ENCODE measurements at regions not wholly inside any gene's neighbourhood (a gene's known extent, or its start where the extent isn't known, plus 50 kb on each side); places are given as distances from the start of the nearest gene placed in this dataset.

DNA sequence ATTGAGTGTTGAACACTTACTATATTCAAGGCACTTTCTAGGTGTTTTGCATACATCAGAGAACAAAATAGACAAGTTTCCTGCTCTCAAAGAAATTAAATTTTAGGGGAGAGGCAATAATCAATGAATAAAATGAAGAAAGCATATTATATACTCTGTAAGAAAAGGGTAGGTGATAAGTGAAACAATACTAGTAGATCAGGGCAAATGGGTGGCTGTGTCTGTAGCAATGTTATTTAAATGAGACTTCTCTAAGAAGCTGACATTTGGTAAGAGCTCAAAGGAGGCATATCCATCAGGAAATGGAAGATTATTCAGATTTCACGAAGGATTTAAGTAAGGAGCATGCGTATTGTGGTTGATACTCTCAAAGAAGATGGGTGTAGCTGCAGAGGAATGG is 1291.6 kb downstream of the NSUN3 start:
- no TSS peak for BruUV-seq (replicated peaks)
- no peaks in the 10 kb centered on the region for H3K27me3 ChIP-seq (ENCODE audit: control insufficient read depth in 2 of 2, insufficient read depth in 2 of 2, low read length in 2 of 2)
- no peaks in the 10 kb centered on the region for H3K9me3 ChIP-seq (replicated peaks; ENCODE audit: control insufficient read depth, insufficient read depth, low read depth, low read length)
- no peaks in the 10 kb centered on the region for H3K9me1 ChIP-seq (ENCODE audit: control insufficient read depth, insufficient read depth, low read length)
- intact Hi-C loops (cut with micrococcal nuclease) (no loop called here), in situ Hi-C loops (cut with MboI) (no loop called here)
- no peak overlapping the region for H3K27ac ChIP-seq (ENCODE audit: extremely low read depth, low read depth, low read length)
- ATAC-seq (no peak), DNase-seq (ENCODE audit: extremely low read depth in 1 of 4, low spot score in 3 of 4) (no peak), FAIRE-seq (no peak)
- 0% methylated on average over 2 of the region's 2 CpGs for WGBS (ENCODE audit: insufficient coverage, low coverage, missing lambda C conversion rate)
- H3K79me2 ChIP-seq (ENCODE audit: control insufficient read depth, insufficient read depth, low read length) = no peaks in the 10 kb centered on the region
- no peak overlapping the region for H3K4me2 ChIP-seq (ENCODE audit: insufficient read depth, low read length)
- no peak overlapping the region for H3K9ac ChIP-seq (ENCODE audit: insufficient read depth in 1 of 2, low read depth in 2 of 2, low read length in 2 of 2)
- POLR2A ChIA-PET = no interaction called here
- H3K4me3 ChIP-seq = no peak overlapping the region
- H3K36me3 ChIP-seq (ENCODE audit: control insufficient read depth, insufficient read depth, low read length) = no peaks in the 10 kb centered on the region
- CTCF ChIA-PET (ENCODE audit: low intra/inter-chr PET ratio) = no interaction called here
- no peaks in the 10 kb centered on the region for H4K20me1 ChIP-seq (replicated peaks; ENCODE audit: control insufficient read depth, insufficient read depth, low read length)
- no peak overlapping the region for H2AFZ ChIP-seq (ENCODE audit: low read depth, low read length)
- no peaks in the 10 kb centered on the region for H3K4me1 ChIP-seq (replicated peaks in 1 of 2; ENCODE audit: control insufficient read depth in 2 of 2, insufficient read depth in 2 of 2, low read length in 2 of 2)
- TF ChIP-seq THRAP3 (IDR thresholded peaks at IDR 0.05; ENCODE audit: borderline replicate concordance) = no peak
- TF ChIP-seq RFX5 (IDR thresholded peaks at IDR 0.05; ENCODE audit: low read depth, low read length) = no peak
- no peak for TF ChIP-seq NCOA1 (IDR thresholded peaks at IDR 0.05; ENCODE audit: low read depth)
- TF ChIP-seq NUFIP1 (IDR thresholded peaks at IDR 0.05; ENCODE audit: partially characterized antibody) = no peak
- TF ChIP-seq EZH2 (IDR thresholded peaks at IDR 0.05; ENCODE audit: borderline replicate concordance, low read depth, low read length) = no peak
- TF ChIP-seq, protein P1, sequence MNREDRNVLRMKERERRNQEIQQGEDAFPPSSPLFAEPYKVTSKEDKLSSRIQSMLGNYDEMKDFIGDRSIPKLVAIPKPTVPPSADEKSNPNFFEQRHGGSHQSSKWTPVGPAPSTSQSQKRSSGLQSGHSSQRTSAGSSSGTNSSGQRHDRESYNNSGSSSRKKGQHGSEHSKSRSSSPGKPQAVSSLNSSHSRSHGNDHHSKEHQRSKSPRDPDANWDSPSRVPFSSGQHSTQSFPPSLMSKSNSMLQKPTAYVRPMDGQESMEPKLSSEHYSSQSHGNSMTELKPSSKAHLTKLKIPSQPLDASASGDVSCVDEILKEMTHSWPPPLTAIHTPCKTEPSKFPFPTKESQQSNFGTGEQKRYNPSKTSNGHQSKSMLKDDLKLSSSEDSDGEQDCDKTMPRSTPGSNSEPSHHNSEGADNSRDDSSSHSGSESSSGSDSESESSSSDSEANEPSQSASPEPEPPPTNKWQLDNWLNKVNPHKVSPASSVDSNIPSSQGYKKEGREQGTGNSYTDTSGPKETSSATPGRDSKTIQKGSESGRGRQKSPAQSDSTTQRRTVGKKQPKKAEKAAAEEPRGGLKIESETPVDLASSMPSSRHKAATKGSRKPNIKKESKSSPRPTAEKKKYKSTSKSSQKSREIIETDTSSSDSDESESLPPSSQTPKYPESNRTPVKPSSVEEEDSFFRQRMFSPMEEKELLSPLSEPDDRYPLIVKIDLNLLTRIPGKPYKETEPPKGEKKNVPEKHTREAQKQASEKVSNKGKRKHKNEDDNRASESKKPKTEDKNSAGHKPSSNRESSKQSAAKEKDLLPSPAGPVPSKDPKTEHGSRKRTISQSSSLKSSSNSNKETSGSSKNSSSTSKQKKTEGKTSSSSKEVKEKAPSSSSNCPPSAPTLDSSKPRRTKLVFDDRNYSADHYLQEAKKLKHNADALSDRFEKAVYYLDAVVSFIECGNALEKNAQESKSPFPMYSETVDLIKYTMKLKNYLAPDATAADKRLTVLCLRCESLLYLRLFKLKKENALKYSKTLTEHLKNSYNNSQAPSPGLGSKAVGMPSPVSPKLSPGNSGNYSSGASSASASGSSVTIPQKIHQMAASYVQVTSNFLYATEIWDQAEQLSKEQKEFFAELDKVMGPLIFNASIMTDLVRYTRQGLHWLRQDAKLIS (CRISPR knock-in tag; IDR thresholded peaks at IDR 0.05) = no peak
- no peak for TF ChIP-seq TARDBP (IDR thresholded peaks at IDR 0.05)
- no peak for TF ChIP-seq ZKSCAN3 (CRISPR knock-in tag; IDR thresholded peaks at IDR 0.05)
- TF ChIP-seq SRSF1 (IDR thresholded peaks at IDR 0.05; ENCODE audit: low read depth, low read length) = no peak
- TF ChIP-seq, protein P2, sequence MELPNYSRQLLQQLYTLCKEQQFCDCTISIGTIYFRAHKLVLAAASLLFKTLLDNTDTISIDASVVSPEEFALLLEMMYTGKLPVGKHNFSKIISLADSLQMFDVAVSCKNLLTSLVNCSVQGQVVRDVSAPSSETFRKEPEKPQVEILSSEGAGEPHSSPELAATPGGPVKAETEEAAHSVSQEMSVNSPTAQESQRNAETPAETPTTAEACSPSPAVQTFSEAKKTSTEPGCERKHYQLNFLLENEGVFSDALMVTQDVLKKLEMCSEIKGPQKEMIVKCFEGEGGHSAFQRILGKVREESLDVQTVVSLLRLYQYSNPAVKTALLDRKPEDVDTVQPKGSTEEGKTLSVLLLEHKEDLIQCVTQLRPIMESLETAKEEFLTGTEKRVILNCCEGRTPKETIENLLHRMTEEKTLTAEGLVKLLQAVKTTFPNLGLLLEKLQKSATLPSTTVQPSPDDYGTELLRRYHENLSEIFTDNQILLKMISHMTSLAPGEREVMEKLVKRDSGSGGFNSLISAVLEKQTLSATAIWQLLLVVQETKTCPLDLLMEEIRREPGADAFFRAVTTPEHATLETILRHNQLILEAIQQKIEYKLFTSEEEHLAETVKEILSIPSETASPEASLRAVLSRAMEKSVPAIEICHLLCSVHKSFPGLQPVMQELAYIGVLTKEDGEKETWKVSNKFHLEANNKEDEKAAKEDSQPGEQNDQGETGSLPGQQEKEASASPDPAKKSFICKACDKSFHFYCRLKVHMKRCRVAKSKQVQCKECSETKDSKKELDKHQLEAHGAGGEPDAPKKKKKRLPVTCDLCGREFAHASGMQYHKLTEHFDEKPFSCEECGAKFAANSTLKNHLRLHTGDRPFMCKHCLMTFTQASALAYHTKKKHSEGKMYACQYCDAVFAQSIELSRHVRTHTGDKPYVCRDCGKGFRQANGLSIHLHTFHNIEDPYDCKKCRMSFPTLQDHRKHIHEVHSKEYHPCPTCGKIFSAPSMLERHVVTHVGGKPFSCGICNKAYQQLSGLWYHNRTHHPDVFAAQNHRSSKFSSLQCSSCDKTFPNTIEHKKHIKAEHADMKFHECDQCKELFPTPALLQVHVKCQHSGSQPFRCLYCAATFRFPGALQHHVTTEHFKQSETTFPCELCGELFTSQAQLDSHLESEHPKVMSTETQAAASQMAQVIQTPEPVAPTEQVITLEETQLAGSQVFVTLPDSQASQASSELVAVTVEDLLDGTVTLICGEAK (IDR thresholded peaks at IDR 0.05) = no peak
- TF ChIP-seq, protein P2 (CRISPR knock-in tag; IDR thresholded peaks at IDR 0.05) = no peak
- no peak for TF ChIP-seq MTF1 (CRISPR knock-in tag; IDR thresholded peaks at IDR 0.05; ENCODE audit: borderline replicate concordance)
- TF ChIP-seq EGR1 (conservative IDR thresholded peaks at IDR 0.05) = no peak

Measured in K562 (cell line).